MCF 10A (cell line): ENCODE measurements at regions not wholly inside any gene's neighbourhood (a gene's known extent, or its start where the extent isn't known, plus 50 kb on each side); places are given as distances from the start of the nearest gene placed in this dataset.

Experiments
- BruUV-seq: library from RNA; stranded (reverse); fragments of 400-500 nt; replicated peaks from 2 replicates; lab custom pipeline; 2021; lab: Mats Ljungman, UMichigan
- CTCF ChIA-PET: fragments of 300-600 bp; sonication (Branson Sonifier 250); formaldehyde crosslinking; extraction: SDS; loops from one replicate; lab custom pipeline; 2021; ENCODE audit warnings: antibody characterized with exemption, inconsistent platforms; lab: Yijun Ruan, JAX
- POLR2A ChIA-PET: fragments of 300-600, 350-650 bp; sonication (Branson Sonifier 250); formaldehyde crosslinking; extraction: SDS; loops from one replicate; lab custom pipeline; 2020; ENCODE audit warnings: antibody characterized with exemption, inconsistent platforms; lab: Yijun Ruan, JAX
- DNase-seq: peaks from one replicate; pipeline ENCODE4 v3.0.0-alpha.2; 2018; ENCODE audit not compliant: unreplicated experiment
- H3K27ac Mint-ChIP-seq: one replicate; pipeline ENCODE4 v1.8.0; 2022; ENCODE audit warnings: mild to moderate bottlenecking, low read depth, mixed read lengths; ENCODE audit not compliant: unreplicated experiment
- H3K27me3 Mint-ChIP-seq: one replicate; pipeline ENCODE4 v1.8.0; 2022; ENCODE audit warnings: mixed read lengths; ENCODE audit not compliant: insufficient read depth, unreplicated experiment
- H3K36me3 Mint-ChIP-seq: one replicate; pipeline ENCODE4 v1.8.0; 2022; ENCODE audit warnings: mild to moderate bottlenecking, moderate library complexity, mixed read lengths; ENCODE audit not compliant: insufficient read depth, unreplicated experiment
- H3K4me1 Mint-ChIP-seq: one replicate; pipeline ENCODE4 v1.8.0; 2022; ENCODE audit warnings: mixed read lengths; ENCODE audit not compliant: insufficient read depth, unreplicated experiment
- H3K4me3 Mint-ChIP-seq: one replicate; pipeline ENCODE4 v1.8.0; 2022; ENCODE audit warnings: mild to moderate bottlenecking, moderate library complexity, mixed read lengths; ENCODE audit not compliant: unreplicated experiment
- H3K9me3 Mint-ChIP-seq: one replicate; pipeline ENCODE4 v1.8.0; 2022; ENCODE audit warnings: mixed read lengths; ENCODE audit not compliant: unreplicated experiment
- intact Hi-C: fragments of 100-400 bp; cut with micrococcal nuclease; formaldehyde crosslinking; loops from 2 replicates; pipeline ENCODE4 v1.14.1; 2022
- TF ChIP-seq, protein P1 (sequence below): fragments of 200-600 bp; IDR thresholded peaks from one replicate; pipeline ENCODE4 v1.8.0; 2022; ENCODE audit warnings: antibody characterized with exemption, mild to moderate bottlenecking; ENCODE audit not compliant: unreplicated experiment

DNA sequence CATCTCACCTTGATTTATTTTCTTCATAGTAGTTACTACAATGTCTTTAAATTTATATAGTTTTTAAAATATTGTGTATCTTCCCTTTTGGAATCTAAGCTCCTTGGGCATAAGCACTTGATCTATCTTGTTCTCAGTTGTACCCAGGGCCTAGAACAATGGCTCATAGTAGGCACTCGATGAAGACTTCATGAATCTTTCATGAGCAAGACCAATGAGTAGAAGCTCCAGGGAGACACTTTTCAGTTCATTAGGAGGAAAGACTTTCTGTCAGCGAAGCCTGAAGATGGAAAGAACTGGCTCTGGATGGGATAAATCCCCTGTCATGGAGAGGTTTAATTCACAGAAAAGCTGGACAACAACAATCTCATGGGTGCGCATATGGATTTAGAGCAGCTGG lies 140.2 kb upstream of the CRY1 start:
- H3K36me3 Mint-ChIP-seq: no peaks in the 10 kb centered on the region
- H3K4me3 Mint-ChIP-seq: no peak overlapping the region
- POLR2A ChIA-PET: interaction anchor here (0.7 to 0.8 kb wide), 3 partner anchors 20 to 51 kb away, joined by 3 read pairs; no protein-coding TSS in a partner anchor
- H3K4me1 Mint-ChIP-seq: no peaks in the 10 kb centered on the region
- no peak for DNase-seq
- TF ChIP-seq, protein P1, sequence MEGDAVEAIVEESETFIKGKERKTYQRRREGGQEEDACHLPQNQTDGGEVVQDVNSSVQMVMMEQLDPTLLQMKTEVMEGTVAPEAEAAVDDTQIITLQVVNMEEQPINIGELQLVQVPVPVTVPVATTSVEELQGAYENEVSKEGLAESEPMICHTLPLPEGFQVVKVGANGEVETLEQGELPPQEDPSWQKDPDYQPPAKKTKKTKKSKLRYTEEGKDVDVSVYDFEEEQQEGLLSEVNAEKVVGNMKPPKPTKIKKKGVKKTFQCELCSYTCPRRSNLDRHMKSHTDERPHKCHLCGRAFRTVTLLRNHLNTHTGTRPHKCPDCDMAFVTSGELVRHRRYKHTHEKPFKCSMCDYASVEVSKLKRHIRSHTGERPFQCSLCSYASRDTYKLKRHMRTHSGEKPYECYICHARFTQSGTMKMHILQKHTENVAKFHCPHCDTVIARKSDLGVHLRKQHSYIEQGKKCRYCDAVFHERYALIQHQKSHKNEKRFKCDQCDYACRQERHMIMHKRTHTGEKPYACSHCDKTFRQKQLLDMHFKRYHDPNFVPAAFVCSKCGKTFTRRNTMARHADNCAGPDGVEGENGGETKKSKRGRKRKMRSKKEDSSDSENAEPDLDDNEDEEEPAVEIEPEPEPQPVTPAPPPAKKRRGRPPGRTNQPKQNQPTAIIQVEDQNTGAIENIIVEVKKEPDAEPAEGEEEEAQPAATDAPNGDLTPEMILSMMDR: no peak
- no peak overlapping the region for H3K27ac Mint-ChIP-seq
- H3K9me3 Mint-ChIP-seq: no peaks in the 10 kb centered on the region
- BruUV-seq: no TSS peak
- H3K27me3 Mint-ChIP-seq: no peaks in the 10 kb centered on the region
- intact Hi-C loops: no loop called here
- CTCF ChIA-PET: interaction anchor here (1.0 kb wide), 2 partner anchors 101 to 373 kb away, joined by 3 read pairs; no protein-coding TSS in a partner anchor

DNA sequence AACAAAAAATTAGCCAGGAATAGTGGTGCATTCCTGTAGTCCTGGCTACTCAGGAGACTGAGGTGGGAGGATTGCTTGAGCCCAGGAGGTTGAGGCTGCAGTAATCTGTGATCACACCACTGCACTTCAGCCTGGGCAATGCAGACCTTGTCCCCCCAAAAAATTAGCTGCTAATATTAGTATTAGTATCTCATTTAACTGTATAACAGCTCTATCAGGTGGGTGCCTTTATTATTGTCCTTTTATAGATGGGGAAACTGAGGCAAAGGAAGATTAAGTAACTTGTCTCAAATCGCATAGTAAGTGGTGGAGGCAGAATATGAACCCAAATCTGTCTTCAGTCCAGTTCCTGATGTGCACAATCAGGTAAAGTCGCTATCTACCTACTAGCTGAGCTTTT lies 142.3 kb upstream of the CRY1 start:
- Mint-ChIP-seq H3K4me1 (no peaks in the 10 kb centered on the region), H3K27ac (no peak overlapping the region), H3K27me3 (no peaks in the 10 kb centered on the region), H3K9me3 (no peaks in the 10 kb centered on the region), H3K4me3 (no peak overlapping the region), H3K36me3 (no peaks in the 10 kb centered on the region)
- POLR2A ChIA-PET: no interaction called here
- TF ChIP-seq, protein P1: no peak
- CTCF ChIA-PET: no interaction called here
- DNase-seq: no peak
- no TSS peak for BruUV-seq
- intact Hi-C loops: no loop called here

DNA sequence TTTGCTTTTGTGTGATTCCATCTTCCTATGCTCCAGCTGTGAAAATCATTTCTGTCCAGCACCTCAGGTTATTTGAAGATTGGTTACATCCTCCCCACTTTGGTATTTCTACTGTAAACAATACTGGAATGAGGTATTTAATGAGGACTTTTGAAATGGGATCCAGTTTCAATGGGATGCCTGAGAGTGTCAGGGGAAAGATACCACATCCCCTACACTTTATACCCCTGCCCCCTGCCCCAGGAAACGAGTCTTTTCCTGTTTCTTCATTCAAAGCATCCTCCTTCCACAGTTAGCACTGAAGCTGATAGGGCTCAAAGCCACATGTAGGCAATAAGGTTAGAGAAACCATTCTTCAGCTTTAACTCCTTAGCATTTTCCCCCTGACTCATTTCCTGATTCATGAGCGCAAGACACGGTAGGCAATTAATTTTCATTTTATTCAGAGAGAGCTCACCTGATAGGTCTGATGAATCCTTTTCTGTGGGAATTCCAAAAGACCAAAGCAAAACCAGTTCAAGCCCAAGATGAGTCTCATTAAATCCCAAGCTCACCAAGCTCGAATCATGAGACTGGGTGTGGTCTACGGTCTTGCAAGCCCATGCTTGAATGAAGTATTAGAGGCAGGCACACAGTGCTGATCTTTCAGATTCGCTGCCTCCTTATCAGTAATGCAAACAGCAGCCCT lies 143.6 kb upstream of the CRY1 start:
- no TSS peak for BruUV-seq
- CTCF ChIA-PET: interaction anchor here (0.6 to 1.2 kb wide), 4 partner anchors 39 to 370 kb away, joined by 3 read pairs; no protein-coding TSS in a partner anchor
- no peak overlapping the region for H3K4me3 Mint-ChIP-seq
- no peaks in the 10 kb centered on the region for H3K9me3 Mint-ChIP-seq
- TF ChIP-seq, protein P1: no peak
- no peaks in the 10 kb centered on the region for H3K36me3 Mint-ChIP-seq
- DNase-seq: peak; percentile 14
- no peaks in the 10 kb centered on the region for H3K27me3 Mint-ChIP-seq
- no peak overlapping the region for H3K27ac Mint-ChIP-seq
- no peaks in the 10 kb centered on the region for H3K4me1 Mint-ChIP-seq
- intact Hi-C loops: no loop called here
- POLR2A ChIA-PET: interaction anchor here (0.7 to 1.2 kb wide), 2 partner anchors 11 to 143 kb away, joined by 3 read pairs; no protein-coding TSS in a partner anchor

DNA sequence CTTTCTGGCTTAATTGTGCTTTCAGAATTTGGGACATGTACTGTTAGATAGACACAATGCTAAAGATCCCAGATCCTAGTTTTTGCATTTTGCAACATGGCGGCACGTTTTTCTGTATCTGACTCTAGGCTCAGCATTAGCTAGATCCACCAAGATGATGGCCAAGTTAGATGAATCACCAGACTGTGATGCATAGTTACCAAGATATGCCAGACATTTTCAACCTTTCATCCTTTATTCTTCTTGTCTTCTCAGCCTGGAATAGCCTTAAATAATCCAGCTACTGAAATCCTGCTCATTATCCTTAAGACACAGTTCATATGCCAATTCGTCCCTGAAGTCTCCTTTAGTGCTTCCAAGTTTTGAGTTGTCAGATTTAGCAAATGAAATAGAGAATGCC lies 144.9 kb upstream of the CRY1 start:
- Mint-ChIP-seq H3K36me3 (no peaks in the 10 kb centered on the region), H3K27ac (no peak overlapping the region), H3K9me3 (no peaks in the 10 kb centered on the region), H3K4me3 (no peak overlapping the region), H3K4me1 (no peaks in the 10 kb centered on the region), H3K27me3 (no peaks in the 10 kb centered on the region)
- ChIA-PET POLR2A (no interaction called here), CTCF (no interaction called here)
- DNase-seq: no peak
- no TSS peak for BruUV-seq
- TF ChIP-seq, protein P1: no peak
- intact Hi-C loops: no loop called here
